NCI-H2196 treated with DMSO at 0.1 percent for 48 hours (cell line): ENCODE measurements at regions not wholly inside any gene's neighbourhood (a gene's known extent, or its start where the extent isn't known, plus 50 kb on each side); places are given as distances from the start of the nearest gene placed in this dataset.

Experiments used
- DNase-seq: peaks from one replicate; lab custom pipeline; 2025; ENCODE audit not compliant: unreplicated experiment; lab: John Stamatoyannopoulos, UW

DNA sequence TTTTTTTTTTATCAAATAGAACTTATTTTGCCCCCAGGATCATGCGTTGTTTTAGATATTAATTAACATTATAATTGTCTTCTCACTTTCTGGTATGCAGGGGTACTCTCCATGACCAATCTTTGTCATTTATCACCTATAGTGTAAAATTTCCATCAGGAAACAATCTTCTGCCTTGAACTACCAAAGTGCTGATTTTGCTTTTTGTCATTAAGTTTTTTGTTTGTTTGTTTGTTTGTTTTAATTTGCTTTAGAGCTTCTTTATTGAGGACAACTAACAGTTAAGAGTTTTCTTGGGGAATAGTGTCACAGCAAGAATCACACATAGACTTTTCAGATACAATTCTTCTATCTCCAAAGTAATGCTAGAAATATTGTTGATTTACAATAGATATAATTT is 171.2 kb upstream of the PRPS1L1 start:
- DNase-seq, result no peak

DNA sequence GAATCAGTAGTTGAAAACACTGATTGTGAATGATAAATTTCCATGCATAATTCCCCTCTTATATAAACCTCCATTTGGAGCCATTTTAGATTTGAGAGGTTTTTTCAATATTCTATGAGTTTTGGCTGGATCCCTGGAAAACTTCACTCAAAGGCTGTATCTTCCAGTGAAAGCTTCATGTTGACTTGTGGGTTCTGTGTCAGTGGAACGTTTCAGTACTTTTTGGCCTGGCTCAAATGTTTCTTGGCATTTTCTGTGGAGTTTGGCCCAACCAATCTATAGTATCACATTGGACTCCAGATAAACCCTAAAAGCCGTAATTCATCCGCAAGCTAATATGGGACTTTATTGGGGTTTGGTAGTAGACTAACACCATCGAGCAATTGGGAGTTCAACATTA is 172.6 kb upstream of the PRPS1L1 start:
- DNase-seq, result no peak

DNA sequence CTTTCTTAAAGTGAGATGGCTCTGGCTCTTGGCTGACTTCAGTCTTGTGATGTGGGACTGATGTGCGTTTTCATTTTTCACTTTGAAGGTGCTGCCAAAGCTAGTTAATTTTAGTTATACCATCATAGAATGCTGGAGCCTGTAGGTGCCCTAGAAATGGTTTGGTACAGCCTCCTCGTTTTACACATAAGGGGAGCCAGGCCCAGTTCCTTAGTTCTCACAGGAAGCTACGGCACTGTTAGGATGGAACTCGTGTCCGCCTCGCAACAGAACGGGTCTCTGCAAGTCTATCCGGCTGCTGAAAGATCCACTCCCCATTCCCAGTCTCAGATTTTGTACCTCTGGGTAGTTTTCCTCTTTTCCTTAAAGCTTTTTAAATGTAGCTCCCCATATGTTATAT is 173.2 kb upstream of the PRPS1L1 start:
- DNase-seq, result no peak

DNA sequence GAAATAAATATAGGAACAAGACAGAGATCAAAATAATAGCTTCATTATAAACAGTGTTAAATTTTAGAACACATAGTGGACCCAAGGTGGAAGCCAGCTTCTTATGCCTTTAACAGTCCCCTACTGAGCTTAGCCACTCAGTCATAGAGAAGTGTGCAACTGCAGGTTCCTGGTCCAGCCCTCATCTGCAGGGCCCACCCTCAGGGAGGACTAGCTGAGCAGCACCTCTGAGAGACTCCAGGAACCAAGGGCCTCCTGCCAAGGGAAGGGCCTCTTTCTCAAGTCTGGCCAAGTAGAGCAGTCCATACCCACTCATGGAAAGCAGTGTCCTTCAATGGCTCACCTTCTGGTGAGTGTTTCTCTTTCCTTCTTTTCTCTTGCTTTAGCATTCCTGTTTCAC is 173.7 kb upstream of the PRPS1L1 start:
- no peak for DNase-seq

DNA sequence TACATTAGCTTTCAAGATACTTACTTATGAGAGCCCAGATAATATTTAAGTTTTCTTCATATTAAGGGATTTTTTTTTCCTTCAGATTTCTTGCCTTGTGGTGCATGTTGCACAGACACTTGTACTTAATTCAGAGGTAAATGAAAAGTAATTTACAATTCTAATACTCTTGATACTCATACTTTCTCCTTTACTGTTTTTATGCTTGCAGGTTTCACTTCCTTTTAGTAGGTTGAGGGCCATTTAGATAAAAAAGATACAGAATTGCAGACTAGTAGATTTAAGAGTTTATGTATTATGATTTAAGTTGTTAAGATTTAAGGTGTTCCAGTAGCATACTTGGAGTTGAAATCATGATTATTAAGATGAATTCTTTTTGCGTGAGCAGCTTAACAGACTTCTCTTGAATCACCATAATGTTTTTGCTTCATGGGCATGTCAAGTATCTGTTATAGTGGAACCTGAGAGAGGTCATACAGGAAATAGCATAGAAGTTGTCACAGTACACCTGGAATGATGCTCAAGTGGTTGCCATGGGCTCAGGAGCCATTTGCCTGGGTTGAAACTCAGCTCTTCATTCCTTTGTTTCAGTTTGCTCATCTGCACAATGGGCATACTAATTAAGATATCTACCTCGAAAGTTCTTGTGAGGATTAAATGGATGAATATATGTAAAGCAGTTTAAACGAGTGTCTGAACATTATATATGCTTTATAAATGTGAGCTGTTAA is 174.8 kb upstream of the PRPS1L1 start:
- DNase-seq, result no peak

DNA sequence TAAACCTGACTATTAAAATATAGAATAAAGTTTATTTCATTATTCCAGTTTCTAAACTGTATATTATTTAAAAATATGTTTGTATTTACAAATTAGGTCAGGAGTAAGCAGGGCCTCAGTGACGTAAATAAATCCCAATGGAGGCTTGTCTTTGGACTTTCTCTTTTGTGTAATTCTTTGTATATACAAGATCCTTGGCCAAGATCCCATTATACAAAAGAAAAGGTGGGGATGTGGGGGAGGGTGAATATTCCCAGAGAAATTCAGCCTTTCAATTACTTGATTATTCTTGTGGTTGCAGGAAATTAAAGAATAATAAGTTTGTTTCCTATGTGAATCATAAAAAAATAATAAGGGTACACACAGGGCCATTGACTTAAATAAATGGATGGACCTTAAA is 178.7 kb upstream of the PRPS1L1 start:
- DNase-seq, result no peak

DNA sequence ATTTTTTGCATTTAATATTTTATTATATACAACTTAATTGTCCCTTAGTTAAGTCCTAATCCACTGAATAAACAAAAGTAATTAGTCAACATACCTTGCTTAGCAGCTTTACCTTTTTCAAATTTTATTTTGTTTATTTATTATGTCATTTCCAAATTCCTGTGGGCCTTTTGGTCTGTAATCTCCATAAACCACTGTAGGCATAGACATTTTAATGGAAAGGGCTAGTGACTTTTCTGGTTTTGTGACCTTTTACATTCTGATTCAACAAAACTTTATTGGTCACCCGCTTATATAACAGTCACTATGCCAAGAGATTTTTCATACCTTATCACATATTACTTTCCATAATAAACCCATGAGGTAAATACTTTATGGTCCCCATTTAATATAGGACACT is 181.3 kb upstream of the PRPS1L1 start:
- no peak for DNase-seq

DNA sequence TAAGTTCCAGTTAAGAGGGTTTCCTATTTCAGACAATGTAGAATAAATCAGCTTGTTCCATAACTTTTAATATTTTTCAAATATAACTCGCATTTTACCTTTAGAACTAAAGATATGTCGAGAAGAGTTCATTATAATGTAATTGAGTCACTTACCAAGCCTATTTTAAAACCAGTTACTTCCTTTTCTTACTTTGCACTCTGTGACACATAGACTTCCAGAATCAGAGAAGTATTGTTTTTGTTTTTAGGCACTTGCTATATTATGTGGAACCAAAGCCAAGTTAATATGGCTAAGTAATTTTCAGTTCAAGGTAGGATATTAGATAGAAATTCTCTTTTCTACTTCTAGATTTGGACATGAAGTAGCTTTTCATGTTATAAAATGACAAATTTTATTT is 182.7 kb upstream of the PRPS1L1 start:
- DNase-seq, result no peak

DNA sequence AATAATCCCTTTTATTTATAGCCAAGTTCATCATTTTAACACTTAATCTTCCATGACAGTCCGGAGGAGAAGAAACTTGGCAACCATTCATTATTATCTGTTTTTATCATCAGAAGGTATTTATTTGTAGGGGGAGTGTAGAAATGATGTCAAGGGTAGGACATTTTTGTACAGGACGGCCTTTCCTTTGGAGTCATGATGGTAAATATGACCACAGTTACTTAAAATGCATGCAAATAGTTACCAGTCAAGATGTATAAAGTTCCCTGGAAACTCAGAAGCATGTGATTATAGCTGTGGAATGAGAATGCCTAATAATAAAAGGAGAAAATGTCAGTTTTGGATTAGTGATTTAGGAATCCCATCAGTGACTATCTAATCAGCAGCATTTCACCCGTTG is 183.1 kb upstream of the PRPS1L1 start:
- DNase-seq, result no peak

DNA sequence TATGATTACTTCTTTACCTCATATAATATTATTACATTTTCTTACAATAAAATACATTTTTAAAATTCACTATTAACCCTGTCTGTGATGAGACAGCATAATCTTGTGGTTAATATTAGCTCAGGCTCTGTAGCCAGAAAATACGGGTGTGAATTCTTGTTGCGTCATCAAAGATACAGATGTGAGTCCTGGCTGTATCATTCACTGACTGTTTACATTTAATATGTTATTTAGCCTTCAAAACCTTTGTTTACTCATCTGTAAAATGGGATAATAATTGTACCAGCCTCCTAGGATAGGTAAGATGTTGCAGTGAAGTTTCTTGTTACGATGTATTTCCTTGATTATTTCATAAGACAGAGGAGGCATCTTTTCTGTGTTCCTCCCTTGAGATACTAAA is 184.7 kb upstream of the PRPS1L1 start:
- DNase-seq, result no peak

DNA sequence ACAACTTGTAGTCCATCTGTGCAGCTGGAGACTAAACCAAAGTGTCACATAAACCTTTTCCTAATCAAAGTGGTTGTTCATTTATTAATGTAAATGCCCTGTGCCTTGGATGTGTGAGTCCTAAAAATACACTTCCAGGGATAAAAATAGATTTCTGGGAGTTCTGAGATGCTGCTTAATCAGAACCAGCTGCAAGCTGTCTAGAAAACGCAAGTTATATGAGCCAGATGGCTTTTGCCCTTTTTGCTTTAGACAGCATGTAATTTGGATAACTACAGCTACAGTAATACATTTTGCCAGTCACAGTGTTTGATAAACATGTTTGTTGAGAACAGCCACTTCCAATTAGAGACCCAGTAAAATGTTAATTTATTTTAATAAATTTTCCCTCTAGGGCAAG is 185.1 kb upstream of the PRPS1L1 start:
- DNase-seq, result no peak

DNA sequence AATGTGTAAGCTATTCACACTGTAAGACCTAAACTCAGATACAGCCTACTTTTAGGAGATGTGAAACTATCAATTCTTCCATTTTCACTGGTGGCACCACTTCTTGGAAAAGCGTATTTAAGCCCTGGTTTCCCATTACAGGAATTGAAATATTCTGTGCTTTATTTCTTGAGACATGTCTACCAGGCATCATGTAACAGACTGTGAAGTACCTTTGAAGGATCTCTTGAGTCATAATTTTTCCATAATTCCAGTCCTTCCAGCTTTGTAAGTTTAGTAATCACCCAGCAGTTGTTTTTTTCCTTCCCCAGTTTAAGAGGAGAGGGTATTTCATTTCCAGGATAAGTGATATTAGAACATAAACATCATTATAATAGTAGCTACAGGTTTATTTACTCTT is 186.0 kb upstream of the PRPS1L1 start:
- no peak for DNase-seq

DNA sequence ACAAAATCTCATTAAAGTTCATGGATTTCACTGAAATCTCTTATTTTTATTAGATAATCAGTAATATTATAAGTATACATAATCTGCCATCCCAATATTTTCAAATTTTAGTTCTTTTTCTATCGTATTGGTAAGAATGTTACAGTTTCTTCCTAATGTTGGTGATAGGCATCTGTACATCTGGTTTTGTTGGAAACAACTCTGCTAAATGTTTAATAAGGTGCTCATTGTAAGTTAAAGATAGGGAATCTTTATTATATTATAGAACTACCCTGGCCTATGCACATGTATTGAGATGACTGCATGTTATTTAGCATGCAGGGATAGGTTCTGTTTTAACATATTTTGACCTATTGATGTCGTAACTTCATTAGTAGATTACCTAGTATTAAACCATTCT is 188.6 kb upstream of the PRPS1L1 start:
- DNase-seq, result no peak

DNA sequence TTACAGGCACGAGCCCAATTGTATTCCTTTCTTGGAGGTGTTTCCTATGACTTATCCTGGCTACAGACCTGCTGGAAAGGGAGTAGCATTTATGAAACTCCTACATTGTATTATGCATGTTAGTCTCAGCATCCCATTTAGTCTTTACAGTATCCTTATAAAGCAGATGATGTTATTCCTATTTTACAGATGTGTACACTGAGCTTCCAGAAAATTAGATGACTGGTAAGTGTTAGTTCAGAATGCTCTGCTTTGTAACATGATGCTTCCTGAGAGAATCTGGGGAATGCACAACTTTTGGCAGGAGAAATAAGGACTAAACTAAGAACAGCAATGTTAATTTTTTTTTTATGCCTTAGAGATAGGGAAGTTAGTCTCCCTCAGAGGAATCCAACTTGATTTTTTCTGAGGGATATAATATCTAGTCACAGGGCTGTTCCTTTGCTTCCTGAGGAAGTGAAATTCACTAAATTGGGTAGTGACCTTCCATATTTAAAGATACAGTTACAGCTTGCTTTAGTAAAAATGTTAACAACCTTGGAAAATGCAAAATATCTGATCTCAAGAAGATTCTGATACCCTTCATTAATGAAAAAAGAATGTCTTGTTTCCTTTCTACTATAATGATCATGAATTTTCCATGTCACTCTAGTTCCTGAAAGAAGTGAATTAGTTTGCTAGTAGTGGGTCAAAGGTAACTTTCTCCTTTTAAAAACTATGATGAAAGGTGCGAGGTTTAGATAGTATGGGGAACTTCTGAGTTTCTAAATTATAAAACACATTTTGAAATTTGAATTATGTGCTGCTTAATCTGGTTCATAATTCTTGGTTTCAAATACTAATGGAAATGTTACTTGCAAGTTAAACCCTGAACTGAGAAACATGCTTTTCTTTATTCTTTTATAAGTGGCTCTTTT is 194.0 kb upstream of the PRPS1L1 start:
- DNase-seq, result no peak

DNA sequence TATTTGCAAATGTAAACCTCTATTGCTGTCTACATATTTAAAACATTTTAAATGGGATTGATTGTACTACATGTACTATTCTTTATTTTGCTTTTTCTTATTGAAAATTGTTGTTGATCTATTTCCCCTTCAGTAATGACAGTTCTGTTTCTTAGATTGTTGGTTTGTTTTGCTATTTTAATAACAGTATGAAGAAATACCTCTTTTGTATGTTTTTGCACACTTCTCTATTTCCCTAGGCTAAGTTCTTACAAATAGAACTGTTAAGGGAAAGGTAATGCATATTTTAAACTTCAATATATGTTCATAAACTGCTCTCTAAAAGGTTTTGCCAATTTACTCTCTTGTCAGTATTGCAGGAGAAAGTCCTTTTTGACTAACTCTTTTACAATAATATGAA is 195.0 kb upstream of the PRPS1L1 start:
- DNase-seq, result no peak

DNA sequence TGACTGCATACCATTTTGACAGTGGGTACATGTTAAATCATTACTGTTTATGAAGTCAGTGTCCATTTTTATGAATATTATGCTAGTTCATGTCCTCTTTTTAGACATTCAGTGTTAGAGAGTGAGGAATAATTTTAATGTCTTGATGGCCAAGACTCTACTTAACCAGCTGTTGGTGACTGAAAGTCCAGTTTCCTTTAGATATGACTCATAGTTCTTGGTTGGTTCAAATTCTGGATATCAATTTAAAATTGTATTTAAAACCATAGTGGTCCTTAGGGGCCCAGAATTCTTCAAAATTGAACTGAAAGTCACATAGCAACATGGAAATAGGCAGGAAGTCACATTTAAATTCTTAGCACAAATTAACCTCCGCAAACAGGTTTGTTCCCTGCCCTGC is 196.5 kb upstream of the PRPS1L1 start:
- DNase-seq, result no peak

DNA sequence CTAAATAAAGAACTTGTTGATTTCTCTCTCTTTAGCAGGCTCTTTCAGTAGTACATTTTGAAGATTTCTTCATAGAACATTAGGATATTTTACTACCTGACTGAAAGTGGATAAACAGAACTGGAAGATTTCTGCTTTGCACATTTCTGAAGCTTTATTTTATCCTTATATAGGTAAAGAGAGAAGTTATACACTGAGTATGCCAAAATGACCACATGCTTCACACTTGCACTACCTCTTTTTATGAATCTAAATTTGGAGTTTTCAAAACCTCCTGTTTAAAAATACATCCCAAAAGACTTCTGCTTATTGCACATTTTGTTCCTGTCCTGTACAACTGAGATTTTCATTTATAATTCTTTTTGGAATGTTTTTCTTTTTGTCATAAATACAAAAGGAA is 197.4 kb upstream of the PRPS1L1 start:
- no peak for DNase-seq

DNA sequence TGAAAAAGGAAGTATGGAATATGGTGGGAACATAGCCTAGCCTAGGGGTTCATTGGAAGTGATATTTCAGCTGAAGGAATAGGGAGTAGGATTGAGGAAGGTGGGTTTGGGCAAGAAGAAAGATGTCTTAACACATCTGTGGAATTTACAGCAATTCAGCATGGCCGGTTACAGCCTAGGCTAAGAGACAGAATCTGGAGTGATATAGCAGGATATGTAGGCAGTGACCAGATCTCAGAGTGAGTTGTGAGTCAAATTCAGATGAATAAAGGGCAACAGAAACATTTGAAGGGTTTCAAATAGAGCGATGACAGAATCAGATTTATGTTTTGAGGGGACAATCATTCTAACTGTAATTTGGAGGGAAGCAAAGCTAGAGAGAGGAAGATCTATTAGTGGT is 199.0 kb upstream of the PRPS1L1 start:
- no peak for DNase-seq

DNA sequence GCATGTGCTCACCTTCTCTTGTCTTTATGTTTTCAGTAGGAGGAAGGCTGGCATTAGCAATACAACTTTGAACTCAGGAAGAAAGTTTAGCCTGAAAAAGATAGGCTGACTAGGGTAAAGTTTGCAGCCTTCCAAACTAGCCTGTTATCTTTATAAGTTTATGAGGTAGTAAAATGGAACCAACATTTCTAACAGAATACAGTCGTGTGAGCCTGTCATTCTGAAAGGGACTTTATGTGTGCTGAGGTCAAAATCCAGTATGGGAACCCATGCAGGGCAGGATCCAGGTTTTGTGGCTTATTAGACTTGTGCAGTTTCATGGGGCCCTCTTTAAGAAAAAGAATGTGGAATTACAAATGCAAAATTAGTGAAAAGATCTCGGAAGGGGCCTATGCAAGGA is 201.0 kb upstream of the PRPS1L1 start:
- DNase-seq, result no peak

DNA sequence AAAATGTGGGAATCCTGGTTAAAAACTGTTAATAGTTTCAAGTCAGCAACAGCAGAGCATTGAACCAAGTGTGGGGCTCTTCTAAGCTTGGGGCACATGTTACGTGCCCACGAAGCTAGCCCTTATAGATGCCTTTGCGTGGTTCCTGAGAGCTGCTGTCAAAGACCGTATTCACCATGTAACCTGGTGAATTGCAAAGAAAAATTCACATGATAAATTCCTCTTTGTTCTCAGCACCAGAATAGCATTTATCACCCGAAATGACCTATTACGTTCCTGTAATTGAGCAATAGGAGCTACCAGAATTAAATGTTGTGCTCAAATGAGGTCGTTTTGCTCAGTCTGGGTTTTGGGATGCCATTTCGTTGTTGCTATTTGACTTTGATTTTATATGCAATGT is 202.6 kb upstream of the PRPS1L1 start:
- DNase-seq, result no peak

DNA sequence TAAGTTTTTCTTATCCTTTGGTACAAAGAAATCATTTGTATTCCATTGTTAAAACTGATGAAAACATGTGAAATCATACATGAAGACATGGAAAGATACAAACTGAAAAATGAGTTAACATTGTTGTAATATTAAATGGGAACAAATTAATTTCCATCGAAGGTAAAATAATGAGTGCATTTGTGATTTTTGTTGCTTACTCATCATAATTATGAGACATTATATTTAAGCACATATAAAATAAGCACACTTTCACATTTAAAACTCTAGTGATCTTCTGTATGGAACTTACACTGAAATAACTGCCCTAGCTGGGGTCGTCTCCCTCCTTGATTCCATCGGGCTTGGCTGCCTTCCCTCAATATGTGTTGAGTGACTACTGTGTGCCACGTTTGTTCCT is 204.2 kb upstream of the PRPS1L1 start:
- no peak for DNase-seq

DNA sequence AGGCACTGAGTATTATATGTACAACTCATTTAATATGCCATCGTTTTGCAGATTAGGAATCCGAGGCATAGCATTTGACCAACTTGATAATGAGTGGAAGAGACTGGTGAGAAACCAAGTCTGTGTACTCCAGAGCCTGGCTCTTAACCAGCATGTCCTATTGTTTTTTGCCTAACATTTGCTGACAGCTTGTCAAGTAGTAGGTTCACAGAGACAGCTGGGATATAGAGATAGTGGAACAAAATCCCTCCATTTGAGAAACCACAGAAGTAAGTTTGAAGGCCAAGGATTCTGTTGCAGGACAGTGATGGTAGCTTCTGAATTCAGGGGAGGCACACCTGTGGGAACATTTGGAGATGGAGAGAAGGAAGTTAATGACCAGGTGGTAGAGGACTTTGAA is 206.9 kb upstream of the PRPS1L1 start:
- DNase-seq, result no peak

DNA sequence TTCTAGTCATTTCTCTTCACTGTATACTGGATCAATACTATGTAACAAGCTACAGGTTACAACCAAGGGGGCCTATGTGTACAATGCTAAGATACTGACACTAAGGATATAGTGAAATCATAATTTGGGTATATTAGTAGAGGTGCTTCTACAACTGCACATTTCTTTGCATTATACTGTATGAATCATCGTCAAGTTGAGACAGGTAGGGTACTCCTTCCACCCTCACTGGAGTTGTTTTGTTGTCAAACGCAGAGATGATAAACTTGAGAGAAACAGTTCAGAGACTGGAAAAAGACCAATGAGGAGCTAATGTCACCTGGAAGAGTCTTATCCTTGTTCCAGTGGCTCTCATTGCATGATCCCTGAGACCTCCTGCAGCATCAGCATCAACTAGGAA is 208.2 kb upstream of the PRPS1L1 start:
- no peak for DNase-seq
